Globus pallidus (tissue), 1 donor: ENCODE measurements at regions not wholly inside any gene's neighbourhood (a gene's known extent, or its start where the extent isn't known, plus 50 kb on each side); places are given as distances from the start of the nearest gene placed in this dataset.
"Not testable (repeated sequence)": the region's sequence is repeated elsewhere in the genome, so short reads cannot be mapped to it uniquely, and the experiment has no call there.

Experiments
- DNase-seq: peaks from one replicate; pipeline ENCODE4 v3.0.0-alpha.2; 2015; ENCODE audit warnings: low spot score

DNA sequence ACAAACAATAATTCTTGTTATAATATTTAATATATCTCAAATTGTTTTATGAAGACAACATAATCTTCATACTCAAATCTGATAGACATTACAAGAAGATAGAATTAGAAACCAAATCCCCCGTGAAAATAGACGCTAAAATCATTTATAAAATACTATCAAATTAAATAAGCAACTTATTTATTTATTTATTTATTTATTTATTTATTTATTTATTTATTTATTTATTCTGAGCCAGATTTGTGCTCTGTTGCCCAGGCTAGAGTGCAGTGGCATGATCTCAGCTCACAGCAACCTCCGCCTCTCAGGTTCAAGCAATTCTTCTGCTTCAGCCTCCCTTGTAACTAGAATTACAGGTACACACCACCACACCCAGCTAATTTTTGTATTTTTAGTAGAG, 294.9 kb upstream of the MAGEC2 start:
- DNase-seq: no peak

DNA sequence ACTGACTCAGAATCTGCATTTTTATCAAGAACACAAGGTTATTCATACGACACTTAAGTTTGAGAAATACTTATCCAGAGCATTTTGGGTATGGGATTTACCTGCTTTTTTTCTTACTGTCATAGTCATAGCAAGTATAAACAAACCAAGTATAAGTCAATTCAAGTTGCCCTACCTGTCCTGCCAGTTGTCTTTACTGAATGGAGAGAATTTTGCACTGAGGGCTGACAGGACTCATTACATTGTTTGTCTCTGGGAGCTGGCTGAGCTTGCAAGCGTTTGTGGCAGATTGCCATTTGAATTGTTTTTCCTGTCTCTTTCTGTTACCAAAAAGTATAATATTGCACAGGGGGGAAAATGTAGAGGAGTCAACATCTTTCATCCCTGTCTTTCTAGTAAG, 278.9 kb upstream of the MAGEC2 start:
- DNase-seq: no peak

DNA sequence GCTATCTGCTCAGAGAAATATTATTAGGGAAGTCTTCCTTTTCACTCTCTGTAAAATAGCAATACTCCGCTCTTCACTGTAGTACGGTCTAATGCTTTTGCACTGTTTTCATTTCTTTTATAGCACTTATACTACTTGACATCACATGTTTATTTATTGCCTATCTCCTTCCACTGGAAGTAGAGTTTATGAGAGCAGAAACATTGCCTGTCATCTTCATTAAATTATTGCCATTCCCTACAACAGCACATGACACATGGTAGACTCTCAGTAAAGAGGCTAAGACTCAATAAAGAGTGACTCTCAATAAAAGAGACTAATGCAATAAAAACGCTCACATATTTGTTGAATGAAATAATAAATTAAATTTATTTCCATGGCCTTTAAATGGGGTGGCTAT, 241.3 kb upstream of the MAGEC2 start:
- no peak for DNase-seq

DNA sequence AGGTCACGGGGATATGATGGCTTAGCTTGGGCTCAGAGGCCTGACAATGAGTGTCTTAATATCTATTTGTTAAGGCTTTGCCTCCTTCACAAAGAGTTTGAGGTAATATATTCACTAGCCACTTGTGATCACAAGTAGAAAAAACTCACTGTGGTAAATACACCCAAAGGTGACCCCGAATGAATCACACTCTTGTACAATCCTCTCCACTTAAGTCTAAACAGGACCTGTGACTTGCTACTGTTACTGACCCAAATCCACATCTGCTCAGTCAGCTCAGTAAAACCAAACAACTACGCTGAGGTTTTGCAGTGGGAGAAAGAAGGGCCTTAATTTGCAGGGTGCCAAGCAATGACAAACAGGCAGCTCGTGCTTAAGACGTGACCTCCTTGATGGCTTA, 223.8 kb upstream of the MAGEC2 start:
- DNase-seq: no peak

DNA sequence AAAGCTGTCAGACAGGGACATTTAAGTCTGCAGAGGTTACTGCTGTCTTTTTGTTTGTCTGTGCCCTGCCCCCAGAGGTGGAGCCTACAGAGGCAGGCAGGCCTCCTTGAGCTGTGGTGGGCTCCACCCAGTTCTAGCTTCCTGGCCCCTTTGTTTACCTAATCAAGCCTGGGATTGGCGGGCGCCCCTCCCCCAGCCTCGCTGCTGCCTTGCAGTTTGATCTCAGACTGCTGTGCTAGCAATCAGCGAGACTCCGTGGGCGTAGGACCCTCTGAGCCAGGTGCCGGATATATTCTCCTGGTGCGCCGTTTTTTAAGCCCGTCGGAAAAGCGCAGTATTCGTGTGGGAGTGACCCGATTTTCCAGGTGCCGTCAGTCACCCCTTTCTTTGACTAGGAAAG, 185.9 kb upstream of the MAGEC2 start:
- DNase-seq: not testable (repeated sequence)

DNA sequence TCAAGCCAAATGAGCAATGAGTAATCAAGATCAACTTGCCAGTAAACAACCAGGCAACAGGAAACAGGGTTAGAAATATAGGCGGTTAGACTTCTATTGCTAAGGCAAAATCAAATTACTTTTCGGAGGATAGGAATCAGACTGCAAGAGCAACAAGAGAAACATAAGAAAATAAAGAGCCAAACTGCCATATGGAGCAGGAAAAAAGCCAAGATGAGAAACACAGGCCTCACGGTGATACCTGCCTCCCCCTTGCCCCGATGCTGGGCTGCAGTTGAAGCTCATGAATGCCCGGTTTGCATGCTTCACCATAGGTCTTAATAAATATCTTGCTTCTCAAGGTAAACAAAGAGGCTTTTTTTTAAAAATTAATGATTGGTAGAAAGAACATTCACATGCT, 158.4 kb upstream of the MAGEC2 start:
- DNase-seq: no peak

DNA sequence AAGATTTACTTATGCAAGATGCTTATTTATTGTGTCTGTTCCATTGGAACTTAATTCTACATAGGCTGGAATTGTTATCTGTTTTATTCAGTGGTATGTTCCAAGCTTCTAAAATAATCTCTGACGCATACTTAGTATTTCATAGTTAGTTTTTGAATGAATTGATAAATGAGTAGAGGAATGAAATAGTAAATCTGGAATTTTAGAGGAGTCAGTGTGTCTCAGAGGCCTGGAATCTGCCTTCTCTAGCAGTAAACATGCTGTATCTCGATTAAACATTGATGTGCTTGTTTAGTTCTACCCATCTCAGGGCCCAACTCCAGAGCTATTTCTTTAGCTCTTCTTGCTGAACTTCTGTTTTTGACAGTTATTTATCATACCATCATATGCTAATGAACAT, 154.2 kb upstream of the MAGEC2 start:
- DNase-seq: no peak

DNA sequence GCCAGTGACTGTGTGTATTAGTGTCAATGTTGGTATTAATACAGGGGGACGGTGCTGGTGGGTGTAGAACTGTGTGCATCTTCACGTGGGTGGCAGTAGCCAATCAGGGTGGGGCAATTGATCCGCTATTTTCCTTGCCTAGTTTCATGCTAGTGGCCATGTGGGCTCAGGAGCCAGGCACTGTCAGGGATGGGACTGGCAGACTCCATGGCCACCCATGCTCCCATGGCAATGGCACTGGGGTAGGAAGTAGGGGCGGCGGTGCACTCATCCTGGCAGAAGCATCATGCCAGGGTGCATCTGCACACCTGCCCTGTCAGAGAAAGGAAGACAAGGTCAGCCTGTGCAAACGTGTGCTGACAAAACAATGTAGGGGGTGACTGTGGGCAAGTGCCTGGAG, 122.1 kb upstream of the MAGEC2 start:
- no peak for DNase-seq

DNA sequence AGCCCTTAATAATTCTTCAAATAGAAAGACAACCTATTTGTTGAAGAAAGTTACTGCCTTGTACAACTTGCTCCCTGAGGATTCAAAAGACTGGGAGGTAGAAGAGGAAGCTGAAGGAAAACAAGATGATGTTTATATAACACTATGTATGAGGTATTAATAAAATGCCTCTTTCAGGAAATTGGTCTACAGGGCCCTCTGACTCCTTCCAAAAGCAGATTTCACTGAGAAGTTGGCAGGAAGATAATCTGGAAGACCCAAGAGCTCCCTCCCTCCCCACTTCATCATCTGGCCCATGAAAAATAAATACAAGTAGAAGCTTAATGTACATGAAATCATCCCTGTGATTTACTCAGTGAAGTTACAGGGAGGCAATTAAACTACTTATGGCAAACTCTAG, 107.5 kb upstream of the MAGEC2 start:
- no peak for DNase-seq

DNA sequence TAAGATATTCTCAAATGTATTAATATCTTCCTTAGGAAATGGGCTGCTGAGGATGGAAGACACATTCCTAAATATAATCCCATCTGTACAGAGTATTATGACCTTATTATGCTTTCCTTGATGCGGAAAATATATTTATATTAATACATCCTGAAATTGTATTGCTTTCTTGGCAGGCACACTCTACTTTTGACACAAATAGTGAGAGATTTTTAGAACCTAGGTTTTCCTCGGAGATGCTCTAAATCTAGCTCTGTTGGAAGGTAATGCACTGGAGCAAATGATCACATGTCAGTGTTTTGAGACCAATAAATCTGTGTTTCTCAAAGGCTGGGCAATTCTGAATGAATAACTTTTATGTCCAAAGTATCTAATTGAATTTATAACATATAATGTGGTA, 94.3 kb upstream of the MAGEC2 start:
- no peak for DNase-seq

DNA sequence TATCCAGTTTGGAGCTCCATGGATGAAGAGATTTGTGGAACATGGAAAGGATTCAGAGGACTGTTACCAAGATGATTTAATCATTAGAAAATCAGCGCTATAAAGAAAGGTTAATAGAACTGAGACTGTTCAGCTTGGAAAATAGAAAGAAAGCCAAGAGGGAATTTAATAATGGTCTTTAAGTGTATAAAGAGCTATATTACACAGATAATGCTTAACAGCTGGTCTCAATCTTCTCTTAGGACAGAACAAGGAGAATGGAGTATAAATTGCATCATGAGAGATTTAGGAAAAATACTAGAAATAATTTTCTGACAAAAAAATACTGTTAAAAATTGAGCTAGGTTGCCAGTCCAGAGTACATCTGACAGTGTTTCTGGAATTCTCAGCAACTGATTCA, 91.3 kb upstream of the MAGEC2 start:
- no peak for DNase-seq

DNA sequence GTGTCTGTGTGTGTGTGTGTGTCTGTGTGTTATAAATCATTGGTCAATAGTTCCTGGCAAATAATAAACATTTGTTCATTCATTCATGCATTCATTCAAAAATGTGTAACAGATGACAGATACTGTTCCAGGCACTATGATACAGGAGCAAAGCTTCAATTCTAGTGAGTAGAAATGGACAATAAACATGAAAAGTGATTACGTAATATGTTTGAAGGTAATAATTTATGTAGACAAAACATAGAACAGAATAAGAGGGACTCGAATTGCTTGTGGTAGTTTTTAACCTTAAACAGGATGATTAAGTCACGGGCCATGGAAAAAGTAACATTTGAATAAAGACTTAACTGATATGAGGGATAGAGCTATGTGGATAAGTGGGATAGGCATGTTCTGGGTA, 90.1 kb upstream of the MAGEC2 start:
- no peak for DNase-seq

DNA sequence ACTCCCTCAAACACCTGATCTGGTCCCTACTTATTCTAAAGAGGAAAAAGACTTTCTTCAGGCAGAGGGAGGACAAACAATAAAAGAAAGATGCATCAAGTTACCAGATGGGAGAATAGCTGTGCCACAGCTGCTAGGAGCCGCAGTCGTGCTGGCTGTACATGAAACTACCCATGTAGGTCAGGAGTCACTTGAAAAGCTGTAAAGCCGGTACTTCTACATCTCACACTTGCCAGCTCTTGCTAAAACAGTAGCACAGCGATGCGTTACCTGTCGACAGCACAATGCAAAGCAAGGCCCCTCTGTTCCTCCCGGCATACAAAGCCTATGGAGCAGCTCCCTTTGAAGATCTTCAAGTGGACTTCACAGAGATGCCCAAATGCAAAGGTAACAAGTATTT, 65.1 kb upstream of the MAGEC2 start:
- DNase-seq: not testable (repeated sequence)

DNA sequence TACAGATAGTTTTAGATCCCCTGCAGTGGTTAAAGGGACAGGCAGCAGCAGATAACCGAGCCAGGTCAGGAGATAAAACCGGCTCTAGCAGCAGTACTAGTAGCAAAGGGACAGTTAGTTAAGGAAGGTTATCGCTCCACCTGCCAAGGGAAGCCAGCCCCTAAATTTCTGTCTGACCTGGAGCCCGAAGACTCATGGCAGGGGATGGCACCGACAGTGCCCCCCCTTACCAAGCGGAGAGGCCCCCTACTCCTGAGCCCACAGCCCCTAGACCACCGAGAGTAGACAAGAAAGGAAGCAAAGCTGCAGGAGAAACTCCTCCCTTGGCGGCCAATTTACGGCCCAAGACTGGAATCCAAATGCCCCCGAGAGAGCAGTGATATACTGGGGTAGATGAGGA, 61.3 kb upstream of the MAGEC2 start:
- no peak for DNase-seq

DNA sequence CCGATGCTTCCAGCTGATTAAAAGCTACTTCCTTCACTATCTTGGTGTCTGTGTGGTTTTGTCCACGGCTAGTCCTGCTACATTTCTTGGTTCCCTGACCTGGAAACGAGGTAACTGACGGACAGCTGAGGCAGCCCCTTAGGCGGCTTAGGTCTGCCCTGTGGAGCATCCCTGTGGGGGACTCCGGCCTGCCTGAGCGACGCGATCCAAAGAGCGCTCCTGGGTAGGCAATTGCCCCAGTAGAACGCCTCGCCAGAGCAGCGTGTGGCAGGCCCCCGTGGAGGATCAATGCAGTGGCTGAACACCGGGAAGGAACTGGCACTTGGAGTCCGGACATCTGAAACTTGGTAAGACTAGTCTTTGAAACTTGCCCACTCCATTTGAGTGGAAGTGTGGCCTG, 60.5 kb upstream of the MAGEC2 start:
- DNase-seq: not testable (repeated sequence)

DNA sequence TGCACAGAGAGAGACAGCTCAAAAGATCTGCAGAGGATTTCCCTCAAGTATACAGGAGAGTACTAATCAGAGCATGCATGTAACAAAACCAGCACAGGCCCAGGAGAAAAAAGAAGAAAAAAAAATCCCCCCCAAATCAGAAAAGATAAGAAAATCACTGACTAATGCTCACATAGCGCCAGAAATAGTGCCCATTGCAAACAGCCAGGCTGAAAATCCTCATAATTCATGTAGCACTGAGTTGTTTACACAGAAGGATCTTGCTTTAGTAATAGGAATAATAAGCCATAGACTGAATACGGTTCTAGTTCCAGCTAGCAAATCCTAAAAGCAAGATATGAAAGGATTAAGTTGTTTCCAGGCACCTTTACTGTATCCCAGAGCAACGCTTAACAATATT, 51.8 kb upstream of the MAGEC2 start:
- no peak for DNase-seq
